ENCODE measurements at regions not wholly inside any gene's neighbourhood (a gene's known extent, or its start where the extent isn't known, plus 50 kb on each side); places are given as distances from the start of the nearest gene placed in this dataset.
"Not testable (repeated sequence)": the region's sequence is repeated elsewhere in the genome, so short reads cannot be mapped to it uniquely, and the experiment has no call there.

- ATAC-seq = no peak
- Mint-ChIP-seq H3K27me3 (no peaks in the 10 kb centered on the region), H3K9me3 (no peaks in the 10 kb centered on the region)
Observed at GRCh38 chr7:67301667-67302066, 305.0 kb downstream of the TYW1 start.

GRCh38 chr7:67302113-67303039, 305.7 kb downstream of the TYW1 start:
- peak; percentile 96 for ATAC-seq
- no peaks in the 10 kb centered on the region for H3K9me3 Mint-ChIP-seq
- peak overlapping the region; percentile 86 for H3K27ac Mint-ChIP-seq

More at GRCh38 chr7:67301667-67302066, 305.0 kb downstream of the TYW1 start:
- Mint-ChIP-seq H3K27ac (peak overlapping the region; percentile 86), H3K36me3 (peaks cover 21% of the 10 kb centered on the region), H3K4me1 (peaks cover 52% of the 10 kb centered on the region), H3K4me3 (peak overlapping the region; percentile 85)

DNA sequence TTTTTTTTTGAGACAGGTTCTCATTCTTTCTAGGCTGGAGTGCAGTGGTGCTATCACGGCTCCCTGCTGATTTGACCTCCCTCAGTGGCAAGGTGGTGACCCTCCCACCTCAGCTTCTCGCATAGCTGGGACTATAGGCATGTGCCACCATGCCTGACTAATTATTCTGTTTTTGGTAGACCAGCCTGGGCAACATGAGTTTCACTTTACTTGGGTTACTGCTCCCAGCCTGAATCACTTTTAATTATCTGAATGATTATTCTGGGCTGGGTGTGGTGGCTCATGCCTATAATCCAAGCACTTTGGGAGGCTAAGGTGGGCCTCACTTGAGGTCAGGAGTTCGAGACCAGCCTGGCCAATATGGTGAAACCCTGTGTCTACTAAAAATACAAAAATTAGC, 308.2 kb downstream of the TYW1 start:
- H3K9me3 Mint-ChIP-seq, H3K27me3 Mint-ChIP-seq, ATAC-seq: not testable (repeated sequence)
- Mint-ChIP-seq H3K4me3 (peak overlapping the region; percentile 32), H3K4me1 (peaks cover 46% of the 10 kb centered on the region), H3K27ac (peak overlapping the region; percentile 35), H3K36me3 (peaks cover 42% of the 10 kb centered on the region)

More at GRCh38 chr7:67302113-67303039, 305.7 kb downstream of the TYW1 start:
- Mint-ChIP-seq H3K27me3 (no peaks in the 10 kb centered on the region), H3K4me3 (peak overlapping the region; percentile 85), H3K36me3 (peaks cover 26% of the 10 kb centered on the region), H3K4me1 (peaks cover 56% of the 10 kb centered on the region)

- Mint-ChIP-seq H3K27me3 (no peaks in the 10 kb centered on the region), H3K4me3 (no peak overlapping the region), H3K4me1 (peaks cover 40% of the 10 kb centered on the region), H3K36me3 (peaks cover 57% of the 10 kb centered on the region), H3K27ac (no peak overlapping the region), H3K9me3 (no peaks in the 10 kb centered on the region)
- no peak for ATAC-seq
Observed at GRCh38 chr7:67306331-67306730, 309.7 kb downstream of the TYW1 start.

DNA sequence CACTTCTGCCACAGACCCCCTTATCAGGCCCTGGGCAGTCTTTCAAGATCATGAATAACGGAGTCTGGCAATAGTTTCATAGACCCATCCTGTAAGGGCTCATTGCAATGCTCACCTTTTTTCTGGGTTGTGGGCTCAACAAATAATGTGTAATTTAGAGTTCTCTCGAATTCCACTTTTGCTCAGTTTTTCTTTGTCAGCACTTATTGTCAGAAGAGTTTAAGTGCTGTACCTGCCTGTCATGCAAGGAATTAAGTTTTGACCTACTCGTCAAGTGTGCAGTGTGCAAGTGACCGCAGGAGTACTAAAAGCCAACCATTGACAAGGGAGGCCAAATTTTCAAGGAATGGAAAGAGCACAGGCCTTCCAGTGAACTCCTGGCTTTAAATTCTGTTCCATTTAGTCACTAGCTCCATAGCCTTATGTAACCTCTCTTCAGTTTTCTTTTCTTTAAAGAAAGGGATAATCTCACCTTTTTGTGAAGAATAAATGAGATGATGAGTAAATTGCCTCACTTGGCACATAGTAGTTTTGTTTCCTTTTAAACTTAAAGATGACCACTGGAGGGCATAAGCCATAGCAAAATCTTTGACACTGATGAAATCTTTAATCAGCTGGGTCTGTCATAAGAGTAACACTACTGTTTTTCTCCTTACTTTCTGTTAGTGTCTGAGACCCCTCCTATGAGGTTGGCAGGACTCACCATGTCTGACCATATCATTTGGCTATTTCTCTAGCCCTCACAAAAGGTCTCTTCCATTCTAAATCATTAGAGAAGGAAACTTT, 313.3 kb downstream of the TYW1 start:
- Mint-ChIP-seq H3K9me3 (no peaks in the 10 kb centered on the region), H3K27ac (no peak overlapping the region), H3K4me1 (peaks cover 25% of the 10 kb centered on the region), H3K27me3 (no peaks in the 10 kb centered on the region), H3K4me3 (no peak overlapping the region), H3K36me3 (peaks cover 84% of the 10 kb centered on the region)
- no peak for ATAC-seq

DNA sequence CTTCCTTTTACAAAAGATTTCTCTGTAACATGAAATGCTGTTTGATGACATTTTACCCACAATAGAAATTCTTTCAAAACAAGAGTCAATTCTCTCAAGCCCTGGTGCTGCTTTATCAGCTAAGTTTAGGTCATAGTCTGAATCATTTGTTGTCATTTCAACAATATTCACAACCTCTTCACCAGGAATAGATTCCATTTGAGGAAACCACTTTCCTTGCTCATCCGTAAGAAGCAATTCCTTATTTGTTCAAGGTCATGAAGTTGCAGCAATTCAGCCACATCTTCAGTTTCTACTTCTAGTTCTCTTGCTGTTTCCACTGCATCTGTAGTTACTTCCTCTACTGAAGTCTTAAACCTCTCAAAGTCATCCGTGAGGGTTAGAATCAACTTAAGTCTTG, 315.3 kb downstream of the TYW1 start:
- ATAC-seq = no peak
- H3K4me3 Mint-ChIP-seq = no peak overlapping the region
- peaks cover 82% of the 10 kb centered on the region for H3K36me3 Mint-ChIP-seq

GRCh38 chr7:67313213-67313612, 316.6 kb downstream of the TYW1 start:
- Mint-ChIP-seq H3K27ac (no peak overlapping the region), H3K4me3 (no peak overlapping the region), H3K4me1 (peaks cover 6% of the 10 kb centered on the region), H3K36me3 (peaks cover 78% of the 10 kb centered on the region), H3K27me3 (no peaks in the 10 kb centered on the region), H3K9me3 (no peaks in the 10 kb centered on the region)
- ATAC-seq = no peak

More for the DNA sequence above, 315.3 kb downstream of the TYW1 start:
- H3K27ac Mint-ChIP-seq = no peak overlapping the region
- H3K4me1 Mint-ChIP-seq = peaks cover 7% of the 10 kb centered on the region
- H3K9me3 Mint-ChIP-seq = no peaks in the 10 kb centered on the region
- H3K27me3 Mint-ChIP-seq = no peaks in the 10 kb centered on the region

DNA sequence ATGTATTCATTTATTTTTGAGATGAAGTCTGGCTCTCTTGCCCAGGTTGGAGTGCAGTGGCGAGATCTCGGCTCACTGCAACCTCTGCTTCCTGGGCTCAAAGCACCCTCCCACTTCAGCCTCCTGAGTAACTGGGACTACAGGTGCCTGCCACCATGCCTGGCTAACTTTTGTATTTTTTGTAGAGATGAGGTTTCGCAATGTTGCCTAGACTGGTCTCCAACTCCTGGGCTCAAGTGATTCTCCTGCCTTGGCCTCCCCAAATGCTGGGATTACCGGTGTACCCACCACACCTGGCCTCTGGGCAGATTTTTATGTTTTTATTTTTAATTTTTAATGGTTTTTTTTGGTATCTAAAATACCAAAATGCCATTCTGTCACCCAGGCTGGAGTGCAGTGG, 320.3 kb downstream of the TYW1 start:
- H3K27me3 Mint-ChIP-seq, H3K27ac Mint-ChIP-seq, H3K4me1 Mint-ChIP-seq, H3K9me3 Mint-ChIP-seq, ATAC-seq, H3K4me3 Mint-ChIP-seq: not testable (repeated sequence)
- peaks cover 47% of the 10 kb centered on the region for H3K36me3 Mint-ChIP-seq

DNA sequence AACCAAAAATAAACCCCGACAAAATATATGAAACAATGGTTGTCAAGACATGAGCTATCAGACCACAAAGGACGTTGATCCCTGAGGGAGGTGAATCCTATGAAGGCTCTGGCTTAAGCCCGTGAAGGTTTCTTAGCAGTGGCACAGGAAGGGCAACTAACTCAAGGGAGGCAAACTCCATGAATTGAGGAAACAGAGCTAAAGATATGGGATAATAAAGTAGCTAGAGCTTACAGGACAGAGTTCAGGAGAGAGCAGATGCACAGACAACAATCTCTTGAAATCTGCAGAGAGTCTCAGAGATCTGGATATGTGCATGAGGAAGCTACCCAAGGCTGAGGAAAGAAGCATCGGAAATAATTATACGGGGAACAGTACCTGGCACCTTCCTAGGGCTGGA, 331.6 kb downstream of the TYW1 start:
- not testable (repeated sequence) for H3K9me3 Mint-ChIP-seq, H3K27me3 Mint-ChIP-seq, ATAC-seq, H3K4me3 Mint-ChIP-seq, H3K27ac Mint-ChIP-seq, H3K36me3 Mint-ChIP-seq, H3K4me1 Mint-ChIP-seq

GRCh38 chr7:67335165-67335564, 338.5 kb downstream of the TYW1 start:
- H3K4me3 Mint-ChIP-seq, H3K27ac Mint-ChIP-seq, ATAC-seq, H3K9me3 Mint-ChIP-seq, H3K4me1 Mint-ChIP-seq, H3K27me3 Mint-ChIP-seq: not testable (repeated sequence)
- H3K36me3 Mint-ChIP-seq = peaks cover 14% of the 10 kb centered on the region

- H3K27me3 Mint-ChIP-seq = not testable (repeated sequence)
Observed at GRCh38 chr7:67335663-67336062, 339.0 kb downstream of the TYW1 start.

GRCh38 chr7:67338545-67338944, 341.9 kb downstream of the TYW1 start:
- ATAC-seq, H3K4me3 Mint-ChIP-seq, H3K27me3 Mint-ChIP-seq, H3K9me3 Mint-ChIP-seq, H3K27ac Mint-ChIP-seq, H3K4me1 Mint-ChIP-seq: not testable (repeated sequence)
- H3K36me3 Mint-ChIP-seq = peaks cover 40% of the 10 kb centered on the region

More at GRCh38 chr7:67335663-67336062, 339.0 kb downstream of the TYW1 start:
- H3K9me3 Mint-ChIP-seq, ATAC-seq, H3K4me1 Mint-ChIP-seq, H3K4me3 Mint-ChIP-seq, H3K27ac Mint-ChIP-seq: not testable (repeated sequence)
- peaks cover 16% of the 10 kb centered on the region for H3K36me3 Mint-ChIP-seq

DNA sequence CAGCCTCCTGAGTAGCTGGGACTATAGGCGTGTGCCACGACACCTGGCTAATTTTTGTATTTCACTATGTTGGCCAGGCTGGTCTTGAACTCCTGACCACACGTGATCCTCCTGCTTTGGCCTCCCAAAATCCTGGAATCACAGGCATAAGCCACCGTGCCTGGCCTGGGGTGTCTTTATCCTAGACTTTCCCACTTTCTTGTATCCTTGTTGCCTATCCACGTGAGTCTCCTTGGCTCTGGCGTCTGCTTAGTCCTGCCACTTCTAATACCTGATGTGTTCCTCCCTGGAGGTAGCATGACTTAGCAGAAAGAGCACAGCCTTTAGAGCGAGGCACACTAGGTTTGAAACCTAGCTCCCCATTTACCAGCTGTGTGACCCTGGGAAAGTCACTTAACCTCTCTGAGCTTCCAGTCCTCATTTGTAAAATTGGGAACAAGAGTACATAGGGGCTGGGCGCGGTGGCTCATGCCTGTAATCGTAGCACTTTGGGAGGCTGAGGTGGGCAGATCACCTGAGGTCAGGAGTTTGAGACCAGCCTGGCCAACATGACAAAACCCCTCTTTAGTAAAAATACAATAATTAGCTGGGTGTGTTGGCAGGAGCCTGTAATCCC, 344.6 kb downstream of the TYW1 start:
- H3K9me3 Mint-ChIP-seq = no peaks in the 10 kb centered on the region
- no peaks in the 10 kb centered on the region for H3K27me3 Mint-ChIP-seq
- no peak overlapping the region for H3K27ac Mint-ChIP-seq
- no peaks in the 10 kb centered on the region for H3K4me1 Mint-ChIP-seq
- H3K36me3 Mint-ChIP-seq = peaks cover 64% of the 10 kb centered on the region
- no peak for ATAC-seq
- no peak overlapping the region for H3K4me3 Mint-ChIP-seq

GRCh38 chr7:67343114-67343513, 346.5 kb downstream of the TYW1 start:
- Mint-ChIP-seq H3K27ac (no peak overlapping the region), H3K9me3 (no peaks in the 10 kb centered on the region), H3K4me1 (no peaks in the 10 kb centered on the region), H3K27me3 (no peaks in the 10 kb centered on the region), H3K36me3 (peaks cover 64% of the 10 kb centered on the region), H3K4me3 (no peak overlapping the region)
- no peak for ATAC-seq

GRCh38 chr7:67343572-67343971, 346.9 kb downstream of the TYW1 start:
- Mint-ChIP-seq H3K27ac (no peak overlapping the region), H3K36me3 (peaks cover 64% of the 10 kb centered on the region)

More at GRCh38 chr7:67343572-67343971, 346.9 kb downstream of the TYW1 start:
- Mint-ChIP-seq H3K9me3 (no peaks in the 10 kb centered on the region), H3K27me3 (no peaks in the 10 kb centered on the region), H3K4me1 (no peaks in the 10 kb centered on the region), H3K4me3 (no peak overlapping the region)
- no peak for ATAC-seq

Measured in stimulated activated memory B cell treated with anti-CD40 and anti-IgM and Interleukin-4, amounts not matched to agents 10 μg/mL and 1 μg/mL and 100 μg/mL, for 72 hours (primary cell).